HG03139 (cell line): ENCODE measurements at regions not wholly inside any gene's neighbourhood (a gene's known extent, or its start where the extent isn't known, plus 50 kb on each side); places are given as distances from the start of the nearest gene placed in this dataset.

Source experiments
- ATAC-seq: cut with Tn5 transposase; IDR thresholded peaks from one replicate; pipeline ENCODE4 v1.9.1; 2021; ENCODE audit not compliant: unreplicated experiment

GRCh38 chr3:16658004-16658924, 53.0 kb upstream of the DAZL start:
- no peak for ATAC-seq

- ATAC-seq: no peak
These were observed 53.9 kb upstream of the DAZL start for GRCh38 chr3:16658925-16659793.

- ATAC-seq: no peak
These were observed 58.9 kb upstream of the DAZL start for GRCh38 chr3:16663854-16664712.

- no peak for ATAC-seq
These were observed 60.1 kb upstream of the DAZL start for GRCh38 chr3:16665282-16665741.

- no peak for ATAC-seq
These were observed 61.0 kb upstream of the DAZL start for GRCh38 chr3:16666206-16666605.

- ATAC-seq: no peak
These were observed 62.4 kb upstream of the DAZL start for GRCh38 chr3:16667633-16668032.

GRCh38 chr3:16668776-16669545, 63.7 kb upstream of the DAZL start:
- no peak for ATAC-seq

- no peak for ATAC-seq
These were observed 65.0 kb upstream of the DAZL start for GRCh38 chr3:16670191-16670590.

- no peak for ATAC-seq
These were observed 66.5 kb upstream of the DAZL start for GRCh38 chr3:16671690-16672089.

- ATAC-seq: no peak
These were observed 68.3 kb upstream of the DAZL start for GRCh38 chr3:16673530-16673929.

- no peak for ATAC-seq
These were observed 70.6 kb upstream of the DAZL start for GRCh38 chr3:16675805-16676204.

GRCh38 chr3:16686679-16687078, 81.5 kb upstream of the DAZL start:
- ATAC-seq: no peak

GRCh38 chr3:16687221-16687620, 82.0 kb upstream of the DAZL start:
- no peak for ATAC-seq

- no peak for ATAC-seq
These were observed 87.5 kb upstream of the DAZL start for GRCh38 chr3:16692486-16693344.

- ATAC-seq: no peak
These were observed 88.6 kb upstream of the DAZL start for GRCh38 chr3:16693820-16694219.

GRCh38 chr3:16695710-16696109, 90.5 kb upstream of the DAZL start:
- ATAC-seq: no peak

- ATAC-seq: no peak
These were observed 92.4 kb upstream of the DAZL start for GRCh38 chr3:16697443-16698147.

- ATAC-seq: no peak
These were observed 95.4 kb upstream of the DAZL start for GRCh38 chr3:16700651-16701050.

- no peak for ATAC-seq
These were observed 99.7 kb upstream of the DAZL start for GRCh38 chr3:16704941-16705340.
